HG02885 (cell line): ENCODE measurements at regions not wholly inside any gene's neighbourhood (a gene's known extent, or its start where the extent isn't known, plus 50 kb on each side); places are given as distances from the start of the nearest gene placed in this dataset.

Experiments used
- ATAC-seq: cut with Tn5 transposase; IDR thresholded peaks from one replicate; pipeline ENCODE4 v1.9.1; 2021; ENCODE audit warnings: mild to moderate bottlenecking; ENCODE audit not compliant: unreplicated experiment, poor library complexity

- no peak for ATAC-seq
Measured at GRCh38 chr4:30264465-30264864, 455.7 kb upstream of the PCDH7 start.

GRCh38 chr4:30265716-30266115 is 454.5 kb upstream of the PCDH7 start:
- no peak for ATAC-seq

- no peak for ATAC-seq
Measured at GRCh38 chr4:30268370-30268769, 451.8 kb upstream of the PCDH7 start.

- no peak for ATAC-seq
Measured at GRCh38 chr4:30269850-30270249, 450.3 kb upstream of the PCDH7 start.

GRCh38 chr4:30281986-30282385 is 438.2 kb upstream of the PCDH7 start:
- no peak for ATAC-seq

GRCh38 chr4:30283336-30283735 is 436.8 kb upstream of the PCDH7 start:
- no peak for ATAC-seq

- no peak for ATAC-seq
Measured at GRCh38 chr4:30294295-30294694, 425.9 kb upstream of the PCDH7 start.

- ATAC-seq = no peak
Measured at GRCh38 chr4:30295652-30296051, 424.5 kb upstream of the PCDH7 start.

GRCh38 chr4:30314001-30314400 is 406.2 kb upstream of the PCDH7 start:
- ATAC-seq = no peak

GRCh38 chr4:30330894-30331652 is 389.1 kb upstream of the PCDH7 start:
- ATAC-seq = no peak

GRCh38 chr4:30341731-30342130 is 378.4 kb upstream of the PCDH7 start:
- ATAC-seq = no peak

GRCh38 chr4:30350288-30350687 is 369.9 kb upstream of the PCDH7 start:
- ATAC-seq = no peak

GRCh38 chr4:30354605-30355004 is 365.6 kb upstream of the PCDH7 start:
- ATAC-seq = no peak

- no peak for ATAC-seq
Measured at GRCh38 chr4:30362436-30362835, 357.7 kb upstream of the PCDH7 start.

- ATAC-seq = no peak
Measured at GRCh38 chr4:30370105-30370504, 350.1 kb upstream of the PCDH7 start.

- peak; percentile 100 for ATAC-seq
Measured at GRCh38 chr4:30380404-30380998, 339.7 kb upstream of the PCDH7 start.

GRCh38 chr4:30385650-30386049 is 334.5 kb upstream of the PCDH7 start:
- no peak for ATAC-seq

- no peak for ATAC-seq
Measured at GRCh38 chr4:30386266-30386895, 333.8 kb upstream of the PCDH7 start.

- ATAC-seq = no peak
Measured at GRCh38 chr4:30395902-30396301, 324.3 kb upstream of the PCDH7 start.

GRCh38 chr4:30396772-30397475 is 323.2 kb upstream of the PCDH7 start:
- no peak for ATAC-seq

- no peak for ATAC-seq
Measured at GRCh38 chr4:30399476-30399875, 320.7 kb upstream of the PCDH7 start.
